ENCODE measurements at regions not wholly inside any gene's neighbourhood (a gene's known extent, or its start where the extent isn't known, plus 50 kb on each side); places are given as distances from the start of the nearest gene placed in this dataset.
A peak's percentile ranks its signal among the peaks of the same experiment; 100 is the strongest.

DNA sequence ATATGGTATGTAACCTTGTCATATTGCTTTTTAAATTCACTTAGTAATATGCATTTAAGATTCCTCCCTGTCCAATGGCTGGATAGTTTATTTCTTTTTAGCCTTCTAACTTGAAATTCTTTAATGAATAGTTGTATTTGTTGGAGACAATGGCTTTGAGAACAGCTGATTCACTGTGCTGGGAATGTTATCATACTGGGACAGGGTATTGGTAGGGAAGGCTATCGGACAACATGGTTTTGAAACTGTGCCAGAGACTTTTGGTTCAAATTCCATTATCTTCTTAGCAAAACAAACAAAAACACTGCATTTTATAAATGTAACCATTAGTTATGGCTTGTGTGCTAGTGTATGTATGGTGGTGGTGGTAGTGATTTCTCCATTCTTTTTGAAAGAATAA, 517.1 kb upstream of the ANKRD30A start:
- TF ChIP-seq MAZ (IDR thresholded peaks at IDR 0.05; ENCODE audit: borderline replicate concordance, low read depth, low read length): no peak
- TF ChIP-seq, protein P1, sequence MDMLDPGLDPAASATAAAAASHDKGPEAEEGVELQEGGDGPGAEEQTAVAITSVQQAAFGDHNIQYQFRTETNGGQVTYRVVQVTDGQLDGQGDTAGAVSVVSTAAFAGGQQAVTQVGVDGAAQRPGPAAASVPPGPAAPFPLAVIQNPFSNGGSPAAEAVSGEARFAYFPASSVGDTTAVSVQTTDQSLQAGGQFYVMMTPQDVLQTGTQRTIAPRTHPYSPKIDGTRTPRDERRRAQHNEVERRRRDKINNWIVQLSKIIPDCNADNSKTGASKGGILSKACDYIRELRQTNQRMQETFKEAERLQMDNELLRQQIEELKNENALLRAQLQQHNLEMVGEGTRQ (IDR thresholded peaks at IDR 0.05; ENCODE audit: low read depth, low read length): no peak
- no peak for TF ChIP-seq RCOR1 (IDR thresholded peaks at IDR 0.05; ENCODE audit: insufficient replicate concordance, low read length)
- TF ChIP-seq CHD1 (IDR thresholded peaks at IDR 0.05; ENCODE audit: low read depth, low read length): no peak
- TF ChIP-seq, protein P2, sequence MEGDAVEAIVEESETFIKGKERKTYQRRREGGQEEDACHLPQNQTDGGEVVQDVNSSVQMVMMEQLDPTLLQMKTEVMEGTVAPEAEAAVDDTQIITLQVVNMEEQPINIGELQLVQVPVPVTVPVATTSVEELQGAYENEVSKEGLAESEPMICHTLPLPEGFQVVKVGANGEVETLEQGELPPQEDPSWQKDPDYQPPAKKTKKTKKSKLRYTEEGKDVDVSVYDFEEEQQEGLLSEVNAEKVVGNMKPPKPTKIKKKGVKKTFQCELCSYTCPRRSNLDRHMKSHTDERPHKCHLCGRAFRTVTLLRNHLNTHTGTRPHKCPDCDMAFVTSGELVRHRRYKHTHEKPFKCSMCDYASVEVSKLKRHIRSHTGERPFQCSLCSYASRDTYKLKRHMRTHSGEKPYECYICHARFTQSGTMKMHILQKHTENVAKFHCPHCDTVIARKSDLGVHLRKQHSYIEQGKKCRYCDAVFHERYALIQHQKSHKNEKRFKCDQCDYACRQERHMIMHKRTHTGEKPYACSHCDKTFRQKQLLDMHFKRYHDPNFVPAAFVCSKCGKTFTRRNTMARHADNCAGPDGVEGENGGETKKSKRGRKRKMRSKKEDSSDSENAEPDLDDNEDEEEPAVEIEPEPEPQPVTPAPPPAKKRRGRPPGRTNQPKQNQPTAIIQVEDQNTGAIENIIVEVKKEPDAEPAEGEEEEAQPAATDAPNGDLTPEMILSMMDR (conservative IDR thresholded peaks at IDR 0.05; ENCODE audit: low read depth, low read length): no peak
- TF ChIP-seq MAFK (IDR thresholded peaks at IDR 0.05; ENCODE audit: low read depth, low read length): no peak
- no peak for TF ChIP-seq FOS (IDR thresholded peaks at IDR 0.05; ENCODE audit: low read depth, low read length)
- H4K91ac ChIP-seq (ENCODE audit: insufficient read depth, low read depth, low read length): no peak overlapping the region; the same call in 1 of the 2 replicates
- H3K4me3 ChIP-seq (ENCODE audit: insufficient read depth, low read depth, low read length): no peak overlapping the region
- peaks cover 2% of the 10 kb centered on the region; the same call in 1 of the 2 replicates for H3K9me1 ChIP-seq (ENCODE audit: insufficient read depth, low read length)
- no TSS peak for BruUV-seq (replicated peaks)
- in situ Hi-C loops (cut with MboI; ENCODE audit: low sequenced_read_pairs): no loop called here
- no peak overlapping the region for H3K18ac ChIP-seq (ENCODE audit: low read depth, low read length)
- peaks cover 9% of the 10 kb centered on the region for H3K4me1 ChIP-seq (ENCODE audit: control insufficient read depth, insufficient read depth, low read length)
- no peaks in the 10 kb centered on the region for H3K9me3 ChIP-seq (ENCODE audit: control insufficient read depth, insufficient read depth, low read length)
- H2BK15ac ChIP-seq (ENCODE audit: low read depth, low read length): peak overlapping the region; percentile 26; the same call in 1 of the 3 replicates
- H3K4ac ChIP-seq (ENCODE audit: low read depth, low read length): peak overlapping the region; percentile 15; the same call in 1 of the 2 replicates
- no CpG with 5 or more reads among the region's 1 CpG for WGBS, 2 experiments (ENCODE audit: extremely low coverage in 2 of 2, insufficient read length in 1 of 2)
- H2BK20ac ChIP-seq (ENCODE audit: low read depth, low read length): no peak overlapping the region
- H3K27me3 ChIP-seq (ENCODE audit: control insufficient read depth, insufficient read depth, low read length): no peaks in the 10 kb centered on the region
- POLR2A ChIA-PET (ENCODE audit: unreplicated experiment): no interaction called here
- CTCF ChIA-PET: no interaction called here
- DNase-seq (peak; percentile 67), ATAC-seq (ENCODE audit: low read depth) (peak; percentile 57)
- no peak overlapping the region for H3K4me2 ChIP-seq (ENCODE audit: low read depth, low read length)
- intact Hi-C loops (cut with micrococcal nuclease): loop anchor here (10.0 kb wide), 1 partner anchor 963 kb away; the partner anchor contains the start of gene FZD8
- peak overlapping the region; percentile 3 for H2BK5ac ChIP-seq (ENCODE audit: low read depth, low read length, poor library complexity, severe bottlenecking)
- H3K27ac ChIP-seq (ENCODE audit: insufficient read depth, low read length): no peak overlapping the region
- no peaks in the 10 kb centered on the region for H4K20me1 ChIP-seq (ENCODE audit: insufficient read depth, low read length)
- H3K79me1 ChIP-seq (ENCODE audit: low read depth in 1 of 2, low read length in 2 of 2): no peaks in the 10 kb centered on the region
- no peak overlapping the region for H2AK5ac ChIP-seq (ENCODE audit: low read depth, low read length)
- H3K23ac ChIP-seq (ENCODE audit: low read depth, low read length): no peak overlapping the region
- 0 out of 2 replicates have a peak overlapping the region, but pooled peaks have one; percentile 60 for H3K14ac ChIP-seq (replicated peaks; ENCODE audit: low read depth, low read length)
- no peak overlapping the region for H2AK9ac ChIP-seq (replicated peaks; ENCODE audit: low read depth, low read length, poor library complexity)
- no peak overlapping the region for H3K56ac ChIP-seq (ENCODE audit: extremely low read depth, insufficient read depth, low read length)
- no peaks in the 10 kb centered on the region for H3K36me3 ChIP-seq (ENCODE audit: control insufficient read depth, insufficient read depth, low read length)
- no peak overlapping the region for H3K9ac ChIP-seq (ENCODE audit: low read depth, low read length)
- no peak overlapping the region for H2BK120ac ChIP-seq (ENCODE audit: low read depth, low read length)
- H2AFZ ChIP-seq (replicated peaks; ENCODE audit: low read length, poor library complexity): no peak overlapping the region
- dilution Hi-C loops (cut with HindIII; ENCODE audit: low sequenced_read_pairs, unreplicated experiment): no loop called here
- H4K5ac ChIP-seq (ENCODE audit: low read depth, low read length): no peak overlapping the region
- H4K8ac ChIP-seq (ENCODE audit: low read depth in 2 of 2, low read length in 2 of 2): no peak overlapping the region

Data from IMR-90 (cell line).